Panc1 (cell line): ENCODE measurements at regions not wholly inside any gene's neighbourhood (a gene's known extent, or its start where the extent isn't known, plus 50 kb on each side); places are given as distances from the start of the nearest gene placed in this dataset.

ENCODE experiments used
- ATAC-seq: fragments of 200-7000 bp; cut with Tn5 transposase; 2 replicates; pipeline ENCODE4 v1.9.1; 2020; ENCODE audit warnings: mild to moderate bottlenecking, moderate library complexity
- BruUV-seq: library from RNA; stranded (reverse); fragments of 400-500 nt; replicated peaks from 2 replicates; lab custom pipeline; 2021; lab: Mats Ljungman, UMichigan
- CTCF ChIA-PET: fragments of 300-600 bp; sonication (Branson Sonifier 250); formaldehyde crosslinking; loops from one replicate; lab custom pipeline; 2022; ENCODE audit warnings: antibody characterized with exemption; lab: Charles Lee
- POLR2A ChIA-PET: fragments of 300-600 bp; sonication (Branson Sonifier 250); formaldehyde crosslinking; loops from one replicate; lab custom pipeline; 2022; ENCODE audit warnings: antibody characterized with exemption; lab: Charles Lee
- DNase-seq: peaks from one replicate; pipeline ENCODE4 v3.0.0-alpha.2; 2010; ENCODE audit warnings: low read depth, low spot score
- H3K27ac ChIP-seq: 2 replicates; pipeline ENCODE4 v1.5.1; 2011; ENCODE audit warnings: mild to moderate bottlenecking, low read length, inconsistent platforms
- H3K27me3 ChIP-seq: fragments of 200-500 bp; sonication (Bioruptor generic); 2 replicates; pipeline ENCODE4 v1.6.0; 2014; ENCODE audit warnings: low read length, inconsistent platforms; ENCODE audit not compliant: control insufficient read depth, insufficient read depth
- H3K36me3 ChIP-seq: fragments of 200-500 bp; sonication (Bioruptor generic); 2 replicates; pipeline ENCODE4 v1.5.1; 2014; ENCODE audit warnings: inconsistent platforms, mild to moderate bottlenecking, low read length, moderate library complexity; ENCODE audit not compliant: control insufficient read depth, insufficient read depth
- H3K4me1 ChIP-seq: 2 replicates; pipeline ENCODE4 v1.5.1; 2011; ENCODE audit warnings: inconsistent platforms, mild to moderate bottlenecking, low read length, moderate library complexity; ENCODE audit not compliant: control insufficient read depth, insufficient read depth
- H3K4me3 ChIP-seq, 2 experiments: 2 replicates each; pipeline ENCODE4 v1.5.1; 2011 to 2012; ENCODE audit warnings: low read depth in 2 of 2, low read length in 2 of 2, mild to moderate bottlenecking in 2 of 2, inconsistent platforms in 1 of 2, moderate library complexity in 1 of 2
- H3K9me3 ChIP-seq: fragments of 200-500 bp; sonication (Bioruptor generic); 2 replicates; pipeline ENCODE4 v1.5.1; 2014; ENCODE audit warnings: low read depth, mild to moderate bottlenecking, inconsistent platforms, low read length, moderate library complexity; ENCODE audit not compliant: control insufficient read depth, insufficient read depth
- CTCF ChIP-seq: fragments of 450-650 bp; IDR thresholded peaks from 2 replicates; pipeline ENCODE4 v1.5.1; 2017; ENCODE audit warnings: mild to moderate bottlenecking
- POLR2AphosphoS5 ChIP-seq: IDR thresholded peaks from 2 replicates; pipeline ENCODE4 v1.6.1; 2012; ENCODE audit warnings: mild to moderate bottlenecking, low read depth, low read length, moderate library complexity
- REST ChIP-seq, 2 experiments: IDR thresholded peaks; 2 replicates each; pipeline ENCODE4 v1.6.1; 2011 to 2012; ENCODE audit warnings: low read depth in 2 of 2, control low read depth in 1 of 2, low read length in 1 of 2, mild to moderate bottlenecking in 1 of 2, moderate library complexity in 1 of 2; ENCODE audit not compliant: insufficient read depth in 1 of 2
- SIN3A ChIP-seq: IDR thresholded peaks from 2 replicates; pipeline ENCODE4 v1.6.1; 2012; ENCODE audit warnings: low read depth, mild to moderate bottlenecking, low read length, moderate library complexity, borderline replicate concordance; ENCODE audit not compliant: insufficient read depth
- TCF7L2 ChIP-seq: IDR thresholded peaks from 2 replicates; pipeline ENCODE4 v1.6.1; 2011; ENCODE audit warnings: mild to moderate bottlenecking, low read depth, low read length, inconsistent platforms
- in situ Hi-C: cut with HindIII; loops from 2 replicates; pipeline ENCODE4 v1.10.0; 2016; ENCODE audit warnings: low sequenced_read_pairs, low pct_unique_long_range_greater_than_20kb
- intact Hi-C: fragments of 100-400 bp; cut with micrococcal nuclease; formaldehyde crosslinking; loops from one replicate; pipeline ENCODE4 v1.10.0; 2022; ENCODE audit not compliant: unreplicated experiment

- in situ Hi-C loops = no loop called here
- no TSS peak for BruUV-seq
- intact Hi-C loops = no loop called here
These were observed 197.5 kb downstream of the ALDH8A1 start for GRCh38 chr6:134752445-134752844.

GRCh38 chr6:134750669-134751068 is 199.2 kb downstream of the ALDH8A1 start:
- DNase-seq (no peak), ATAC-seq (no peak)
- ChIA-PET POLR2A (no interaction called here), CTCF (no interaction called here)
- BruUV-seq = no TSS peak
- no peaks in the 10 kb centered on the region for H3K36me3 ChIP-seq
- TF ChIP-seq SIN3A (no peak), REST (IDR thresholded peaks at IDR 0.05; ENCODE audit: insufficient read depth in 1 of 2, low read depth in 2 of 2, low read length in 1 of 2) (no peak), POLR2AphosphoS5 (no peak), CTCF (no peak), TCF7L2 (no peak)
- no peak overlapping the region for H3K4me3 ChIP-seq
- intact Hi-C loops (no loop called here), in situ Hi-C loops (no loop called here)
- no peaks in the 10 kb centered on the region for H3K9me3 ChIP-seq
- no peak overlapping the region for H3K27ac ChIP-seq
- no peaks in the 10 kb centered on the region for H3K27me3 ChIP-seq
- H3K4me1 ChIP-seq = no peaks in the 10 kb centered on the region

More at GRCh38 chr6:134752445-134752844, 197.5 kb downstream of the ALDH8A1 start:
- Histone ChIP-seq H3K4me1 (no peaks in the 10 kb centered on the region), H3K9me3 (no peaks in the 10 kb centered on the region), H3K36me3 (no peaks in the 10 kb centered on the region), H3K27ac (no peak overlapping the region), H3K27me3 (no peaks in the 10 kb centered on the region), H3K4me3 (no peak overlapping the region)
- CTCF ChIA-PET = no interaction called here
- TF ChIP-seq CTCF = no peak
- no peak for TF ChIP-seq TCF7L2
- no peak for TF ChIP-seq POLR2AphosphoS5
- no peak for TF ChIP-seq SIN3A
- no peak for TF ChIP-seq REST (IDR thresholded peaks at IDR 0.05; ENCODE audit: insufficient read depth in 1 of 2, low read depth in 2 of 2, low read length in 1 of 2)
- ATAC-seq (no peak), DNase-seq (no peak)
- POLR2A ChIA-PET = no interaction called here
